GM10266 (cell line): ENCODE measurements at regions not wholly inside any gene's neighbourhood (a gene's known extent, or its start where the extent isn't known, plus 50 kb on each side); places are given as distances from the start of the nearest gene placed in this dataset.

Experiments
- DNase-seq: peaks from one replicate; pipeline ENCODE4 v3.0.0; 2012; ENCODE audit errors: extremely low spot score
- TF ChIP-seq, protein P1 (sequence below): IDR thresholded peaks from 2 replicates; pipeline ENCODE4 v1.5.1; 2012; ENCODE audit warnings: mild to moderate bottlenecking, low read depth; ENCODE audit not compliant: control insufficient read depth, insufficient read depth; ENCODE audit errors: missing control alignments

DNA sequence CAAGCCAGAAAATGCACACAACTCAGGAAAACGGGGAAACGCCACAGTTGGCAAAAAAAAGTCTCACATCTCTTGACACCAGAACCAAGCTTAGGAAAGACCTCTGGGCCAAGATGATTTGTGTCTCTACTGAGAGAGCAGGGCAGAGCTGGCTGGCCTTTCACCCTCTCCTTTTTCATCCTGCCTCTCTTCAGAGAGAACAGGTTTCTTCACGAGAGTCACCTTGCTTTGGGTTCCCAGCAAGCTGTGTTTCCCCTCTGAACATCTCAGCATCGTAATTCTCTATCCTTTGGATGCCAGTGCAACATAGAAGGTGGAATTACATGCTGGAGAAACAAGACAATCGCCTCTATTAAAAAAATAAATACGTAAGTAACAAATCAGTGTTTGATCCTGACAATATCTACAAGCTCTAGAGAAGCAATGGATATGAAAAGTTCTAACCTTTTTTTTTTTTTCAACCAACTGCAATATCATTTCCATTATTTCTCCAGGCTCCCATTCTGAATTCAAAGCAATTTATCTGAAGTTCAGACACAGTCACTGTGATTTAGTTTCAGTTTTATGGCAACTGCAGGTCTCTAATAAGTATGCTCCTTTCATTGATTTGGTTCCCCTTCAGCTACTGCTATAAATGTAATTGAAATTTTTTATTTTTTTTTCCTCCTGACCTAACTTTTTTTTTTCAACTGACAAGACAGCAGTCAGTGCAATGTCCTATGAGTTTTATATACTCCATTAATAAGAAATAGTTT is 708.6 kb downstream of the DTWD2 start:
- no peak for DNase-seq
- TF ChIP-seq, protein P1, sequence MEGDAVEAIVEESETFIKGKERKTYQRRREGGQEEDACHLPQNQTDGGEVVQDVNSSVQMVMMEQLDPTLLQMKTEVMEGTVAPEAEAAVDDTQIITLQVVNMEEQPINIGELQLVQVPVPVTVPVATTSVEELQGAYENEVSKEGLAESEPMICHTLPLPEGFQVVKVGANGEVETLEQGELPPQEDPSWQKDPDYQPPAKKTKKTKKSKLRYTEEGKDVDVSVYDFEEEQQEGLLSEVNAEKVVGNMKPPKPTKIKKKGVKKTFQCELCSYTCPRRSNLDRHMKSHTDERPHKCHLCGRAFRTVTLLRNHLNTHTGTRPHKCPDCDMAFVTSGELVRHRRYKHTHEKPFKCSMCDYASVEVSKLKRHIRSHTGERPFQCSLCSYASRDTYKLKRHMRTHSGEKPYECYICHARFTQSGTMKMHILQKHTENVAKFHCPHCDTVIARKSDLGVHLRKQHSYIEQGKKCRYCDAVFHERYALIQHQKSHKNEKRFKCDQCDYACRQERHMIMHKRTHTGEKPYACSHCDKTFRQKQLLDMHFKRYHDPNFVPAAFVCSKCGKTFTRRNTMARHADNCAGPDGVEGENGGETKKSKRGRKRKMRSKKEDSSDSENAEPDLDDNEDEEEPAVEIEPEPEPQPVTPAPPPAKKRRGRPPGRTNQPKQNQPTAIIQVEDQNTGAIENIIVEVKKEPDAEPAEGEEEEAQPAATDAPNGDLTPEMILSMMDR, result no peak

DNA sequence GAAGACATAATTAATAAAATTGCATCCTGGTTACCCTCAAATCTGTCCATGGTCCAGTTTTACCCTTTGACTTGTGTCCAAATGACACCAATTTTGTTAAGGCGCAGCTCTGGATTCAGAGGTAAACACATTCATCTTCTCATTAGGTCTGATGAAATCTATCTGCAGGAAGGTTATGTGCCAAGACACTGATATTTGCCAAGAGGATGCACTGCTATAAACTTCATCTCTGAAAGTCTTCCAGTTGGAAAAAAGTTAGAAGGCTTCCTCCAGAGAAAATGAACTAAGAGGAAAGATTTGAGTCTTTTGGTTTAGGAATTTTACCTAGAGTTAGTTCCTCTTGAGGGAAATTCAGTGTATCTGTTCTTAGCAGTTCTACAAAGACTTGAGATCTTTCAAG is 717.8 kb downstream of the DTWD2 start:
- DNase-seq, result no peak
- TF ChIP-seq, protein P1, result no peak

DNA sequence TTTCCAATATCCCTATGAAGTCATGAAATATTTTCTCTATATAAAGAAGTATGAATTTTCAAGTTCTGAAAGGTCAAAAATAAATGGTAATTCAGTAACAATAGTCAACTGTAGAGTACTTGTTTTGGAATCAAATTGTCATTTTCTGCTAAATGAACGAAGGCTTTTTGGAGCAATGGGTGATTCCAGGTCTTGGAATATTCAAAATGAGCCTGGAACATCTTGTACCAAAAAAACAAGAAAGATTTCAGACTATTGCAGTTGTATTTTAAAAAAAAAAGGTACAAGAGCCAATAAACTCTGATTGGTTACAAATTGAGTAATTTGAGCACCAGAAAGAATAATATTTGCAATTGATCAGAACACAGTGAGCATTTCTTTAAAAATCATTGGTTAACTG is 730.1 kb downstream of the DTWD2 start:
- TF ChIP-seq, protein P1, result no peak
- no peak for DNase-seq

DNA sequence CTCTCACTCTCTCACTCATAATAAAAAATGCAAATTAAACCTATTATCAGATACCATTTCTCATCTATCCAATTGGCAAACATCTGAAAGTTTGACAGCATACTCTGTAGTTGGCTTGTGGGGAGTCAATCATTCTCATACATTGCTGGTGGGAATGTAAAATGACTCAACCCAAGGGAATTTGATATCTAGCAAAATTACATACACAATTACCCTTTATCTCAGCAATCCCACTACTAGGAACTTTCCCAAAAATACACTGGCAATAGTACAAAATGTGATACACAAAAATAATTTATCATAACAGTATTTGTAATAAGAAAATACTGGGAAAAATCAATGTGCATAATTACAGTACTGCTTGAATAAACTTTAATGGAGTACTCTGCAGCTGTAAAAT is 731.3 kb downstream of the DTWD2 start:
- TF ChIP-seq, protein P1, result no peak
- no peak for DNase-seq

DNA sequence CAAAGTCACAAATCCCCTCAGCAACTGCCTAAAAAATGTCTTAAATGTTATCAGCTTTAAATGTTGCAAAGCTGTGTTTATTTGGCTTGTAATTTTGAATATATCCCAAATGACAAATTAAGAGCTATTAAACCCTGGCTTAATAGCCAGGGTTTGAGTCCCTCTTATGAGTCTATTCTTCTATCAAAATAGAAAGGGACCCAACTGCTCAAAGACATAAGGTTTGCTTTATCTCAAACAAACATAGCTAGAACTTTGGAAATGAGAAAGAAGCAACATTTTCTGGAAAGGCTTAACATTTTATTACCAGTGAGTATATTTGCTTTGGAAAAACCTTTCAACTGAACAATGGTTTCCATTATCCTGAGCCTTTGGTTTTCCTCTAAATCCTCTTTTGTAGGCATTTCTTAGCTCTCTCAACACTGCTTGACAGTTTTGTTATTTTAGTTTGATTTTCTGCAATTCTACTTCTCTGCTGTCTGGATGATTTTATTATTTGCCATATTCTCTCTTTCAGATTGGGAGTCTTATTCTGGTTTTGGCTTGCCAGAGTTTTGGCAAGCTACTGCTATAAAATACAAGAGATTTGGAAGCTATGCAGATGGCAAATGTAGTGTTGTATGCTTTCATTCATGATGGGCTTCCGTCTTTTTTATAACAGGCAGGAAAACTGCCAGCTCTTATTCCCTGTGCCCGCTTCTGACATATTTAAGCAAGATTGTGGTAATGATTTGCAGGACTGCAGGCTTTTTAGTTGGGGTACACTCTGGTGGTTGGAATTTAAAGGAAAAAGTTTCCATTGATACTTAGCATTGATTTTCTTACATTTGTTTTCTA is 734.9 kb downstream of the DTWD2 start:
- TF ChIP-seq, protein P1, result no peak
- no peak for DNase-seq

DNA sequence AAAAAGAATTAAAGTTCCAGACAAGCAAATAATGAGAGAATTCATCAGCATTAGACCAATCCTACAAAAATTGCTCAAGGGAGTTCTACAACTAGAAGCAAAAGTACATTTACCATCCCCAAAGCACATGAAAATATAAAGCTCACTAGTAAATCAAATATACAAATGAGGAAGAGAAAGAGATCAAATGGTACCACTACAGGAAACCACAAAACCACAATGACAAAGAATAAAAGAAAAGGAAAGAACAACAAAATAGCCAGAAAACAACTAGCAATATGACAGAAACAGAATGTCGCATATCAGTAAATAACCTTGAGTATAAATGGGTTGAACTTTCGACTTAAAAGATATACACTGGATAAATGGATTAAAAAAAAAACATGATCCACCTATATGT is 739.0 kb downstream of the DTWD2 start:
- TF ChIP-seq, protein P1, result no peak
- no peak for DNase-seq

DNA sequence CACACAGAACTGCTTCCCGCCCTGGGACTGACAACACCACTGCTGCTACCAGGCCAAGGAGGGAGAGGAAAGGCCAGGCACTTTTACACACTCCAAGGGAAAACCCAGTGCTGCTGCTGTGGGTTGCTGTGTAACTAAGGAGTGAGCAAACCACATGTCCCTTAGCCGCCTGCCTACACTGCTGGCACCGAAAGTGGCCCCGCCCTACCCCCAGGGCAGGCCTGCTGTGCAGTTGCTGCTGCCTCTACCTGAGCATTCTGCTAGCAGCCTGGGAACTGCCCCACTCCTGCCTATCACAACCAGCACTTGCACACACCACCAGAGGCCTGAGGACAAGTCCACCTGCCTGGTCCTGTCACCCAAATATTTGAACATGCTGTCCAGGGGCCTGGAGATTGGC is 740.9 kb downstream of the DTWD2 start:
- no peak for DNase-seq

More for the DNA sequence above, 740.9 kb downstream of the DTWD2 start:
- TF ChIP-seq, protein P1, result no peak
